ENCODE measurements at regions not wholly inside any gene's neighbourhood (a gene's known extent, or its start where the extent isn't known, plus 50 kb on each side); places are given as distances from the start of the nearest gene placed in this dataset.
"Not testable (repeated sequence)": the region's sequence is repeated elsewhere in the genome, so short reads cannot be mapped to it uniquely, and the experiment has no call there.

DNA sequence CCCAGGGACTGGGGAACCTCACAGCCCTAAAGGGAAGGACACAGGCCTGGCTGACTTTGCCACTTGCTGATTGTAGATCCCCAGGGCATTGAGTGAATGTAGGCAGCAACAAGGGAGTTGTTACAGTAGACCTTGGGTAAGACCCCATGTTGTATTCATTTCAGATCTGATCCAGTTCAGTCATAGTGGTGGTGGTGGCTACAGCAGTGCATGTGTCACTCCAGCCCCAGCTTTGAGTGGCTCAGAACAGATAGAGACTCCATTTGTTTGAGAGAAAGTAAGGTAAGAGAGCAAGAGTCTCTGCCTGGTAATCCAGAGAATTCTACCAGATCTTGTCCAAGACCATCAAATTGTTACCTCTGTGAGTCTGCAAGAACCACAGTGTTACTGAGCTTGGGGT, 278.7 kb upstream of the SATB1 start:
- H3K36me3 ChIP-seq (ENCODE audit: control insufficient read depth in 4 of 4, insufficient read depth in 3 of 4, low read depth in 1 of 4, low read length in 3 of 4) = no peaks in the 10 kb centered on the region
- H3K9me3 ChIP-seq (ENCODE audit: control insufficient read depth in 4 of 4, low read length in 3 of 4) = peaks cover 0 to 2% (median 0%) of the 10 kb centered on the region in 4 donors
- H3K4me3 ChIP-seq (ENCODE audit: low read depth in 1 of 3, low read length in 3 of 3) = no peak overlapping the region
- DNase-seq (ENCODE audit: low spot score) = no peak
- no peaks in the 10 kb centered on the region for H3K27me3 ChIP-seq (ENCODE audit: control insufficient read depth in 4 of 4, insufficient read depth in 4 of 4, low read length in 3 of 4)
- TF ChIP-seq TAF1 (conservative IDR thresholded peaks at IDR 0.05) (no peak), JUND (IDR thresholded peaks at IDR 0.05) (no peak), GABPA (IDR thresholded peaks at IDR 0.05 in 1 of 2, conservative IDR thresholded peaks at IDR 0.05 in 1 of 2) (no peak), HNF4A (conservative IDR thresholded peaks at IDR 0.05) (no peak), RXRA (IDR thresholded peaks at IDR 0.05) (no peak), FOXA1 (IDR thresholded peaks at IDR 0.05) (no peak), RAD21 (IDR thresholded peaks at IDR 0.05) (no peak), NR2F2 (IDR thresholded peaks at IDR 0.05) (no peak), YY1 (IDR thresholded peaks at IDR 0.05) (no peak), SP1 (IDR thresholded peaks at IDR 0.05) (no peak), FOXA2 (IDR thresholded peaks at IDR 0.05) (no peak), HNF4G (IDR thresholded peaks at IDR 0.05) (no peak), EGR1 (IDR thresholded peaks at IDR 0.05; ENCODE audit: low read depth in 2 of 2) (no peak)
- TF ChIP-seq, protein P1, sequence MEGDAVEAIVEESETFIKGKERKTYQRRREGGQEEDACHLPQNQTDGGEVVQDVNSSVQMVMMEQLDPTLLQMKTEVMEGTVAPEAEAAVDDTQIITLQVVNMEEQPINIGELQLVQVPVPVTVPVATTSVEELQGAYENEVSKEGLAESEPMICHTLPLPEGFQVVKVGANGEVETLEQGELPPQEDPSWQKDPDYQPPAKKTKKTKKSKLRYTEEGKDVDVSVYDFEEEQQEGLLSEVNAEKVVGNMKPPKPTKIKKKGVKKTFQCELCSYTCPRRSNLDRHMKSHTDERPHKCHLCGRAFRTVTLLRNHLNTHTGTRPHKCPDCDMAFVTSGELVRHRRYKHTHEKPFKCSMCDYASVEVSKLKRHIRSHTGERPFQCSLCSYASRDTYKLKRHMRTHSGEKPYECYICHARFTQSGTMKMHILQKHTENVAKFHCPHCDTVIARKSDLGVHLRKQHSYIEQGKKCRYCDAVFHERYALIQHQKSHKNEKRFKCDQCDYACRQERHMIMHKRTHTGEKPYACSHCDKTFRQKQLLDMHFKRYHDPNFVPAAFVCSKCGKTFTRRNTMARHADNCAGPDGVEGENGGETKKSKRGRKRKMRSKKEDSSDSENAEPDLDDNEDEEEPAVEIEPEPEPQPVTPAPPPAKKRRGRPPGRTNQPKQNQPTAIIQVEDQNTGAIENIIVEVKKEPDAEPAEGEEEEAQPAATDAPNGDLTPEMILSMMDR (IDR thresholded peaks at IDR 0.05; ENCODE audit: low read depth, low read length, missing input control) = no peak
- TF ChIP-seq, protein P2, sequence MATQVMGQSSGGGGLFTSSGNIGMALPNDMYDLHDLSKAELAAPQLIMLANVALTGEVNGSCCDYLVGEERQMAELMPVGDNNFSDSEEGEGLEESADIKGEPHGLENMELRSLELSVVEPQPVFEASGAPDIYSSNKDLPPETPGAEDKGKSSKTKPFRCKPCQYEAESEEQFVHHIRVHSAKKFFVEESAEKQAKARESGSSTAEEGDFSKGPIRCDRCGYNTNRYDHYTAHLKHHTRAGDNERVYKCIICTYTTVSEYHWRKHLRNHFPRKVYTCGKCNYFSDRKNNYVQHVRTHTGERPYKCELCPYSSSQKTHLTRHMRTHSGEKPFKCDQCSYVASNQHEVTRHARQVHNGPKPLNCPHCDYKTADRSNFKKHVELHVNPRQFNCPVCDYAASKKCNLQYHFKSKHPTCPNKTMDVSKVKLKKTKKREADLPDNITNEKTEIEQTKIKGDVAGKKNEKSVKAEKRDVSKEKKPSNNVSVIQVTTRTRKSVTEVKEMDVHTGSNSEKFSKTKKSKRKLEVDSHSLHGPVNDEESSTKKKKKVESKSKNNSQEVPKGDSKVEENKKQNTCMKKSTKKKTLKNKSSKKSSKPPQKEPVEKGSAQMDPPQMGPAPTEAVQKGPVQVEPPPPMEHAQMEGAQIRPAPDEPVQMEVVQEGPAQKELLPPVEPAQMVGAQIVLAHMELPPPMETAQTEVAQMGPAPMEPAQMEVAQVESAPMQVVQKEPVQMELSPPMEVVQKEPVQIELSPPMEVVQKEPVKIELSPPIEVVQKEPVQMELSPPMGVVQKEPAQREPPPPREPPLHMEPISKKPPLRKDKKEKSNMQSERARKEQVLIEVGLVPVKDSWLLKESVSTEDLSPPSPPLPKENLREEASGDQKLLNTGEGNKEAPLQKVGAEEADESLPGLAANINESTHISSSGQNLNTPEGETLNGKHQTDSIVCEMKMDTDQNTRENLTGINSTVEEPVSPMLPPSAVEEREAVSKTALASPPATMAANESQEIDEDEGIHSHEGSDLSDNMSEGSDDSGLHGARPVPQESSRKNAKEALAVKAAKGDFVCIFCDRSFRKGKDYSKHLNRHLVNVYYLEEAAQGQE (IDR thresholded peaks at IDR 0.05) = no peak
- TF ChIP-seq, protein P3, sequence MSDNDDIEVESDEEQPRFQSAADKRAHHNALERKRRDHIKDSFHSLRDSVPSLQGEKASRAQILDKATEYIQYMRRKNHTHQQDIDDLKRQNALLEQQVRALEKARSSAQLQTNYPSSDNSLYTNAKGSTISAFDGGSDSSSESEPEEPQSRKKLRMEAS (IDR thresholded peaks at IDR 0.05) = no peak
- TF ChIP-seq, protein P4, sequence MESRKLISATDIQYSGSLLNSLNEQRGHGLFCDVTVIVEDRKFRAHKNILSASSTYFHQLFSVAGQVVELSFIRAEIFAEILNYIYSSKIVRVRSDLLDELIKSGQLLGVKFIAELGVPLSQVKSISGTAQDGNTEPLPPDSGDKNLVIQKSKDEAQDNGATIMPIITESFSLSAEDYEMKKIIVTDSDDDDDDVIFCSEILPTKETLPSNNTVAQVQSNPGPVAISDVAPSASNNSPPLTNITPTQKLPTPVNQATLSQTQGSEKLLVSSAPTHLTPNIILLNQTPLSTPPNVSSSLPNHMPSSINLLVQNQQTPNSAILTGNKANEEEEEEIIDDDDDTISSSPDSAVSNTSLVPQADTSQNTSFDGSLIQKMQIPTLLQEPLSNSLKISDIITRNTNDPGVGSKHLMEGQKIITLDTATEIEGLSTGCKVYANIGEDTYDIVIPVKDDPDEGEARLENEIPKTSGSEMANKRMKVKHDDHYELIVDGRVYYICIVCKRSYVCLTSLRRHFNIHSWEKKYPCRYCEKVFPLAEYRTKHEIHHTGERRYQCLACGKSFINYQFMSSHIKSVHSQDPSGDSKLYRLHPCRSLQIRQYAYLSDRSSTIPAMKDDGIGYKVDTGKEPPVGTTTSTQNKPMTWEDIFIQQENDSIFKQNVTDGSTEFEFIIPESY (IDR thresholded peaks at IDR 0.05) = no peak
- TF ChIP-seq, protein P5, sequence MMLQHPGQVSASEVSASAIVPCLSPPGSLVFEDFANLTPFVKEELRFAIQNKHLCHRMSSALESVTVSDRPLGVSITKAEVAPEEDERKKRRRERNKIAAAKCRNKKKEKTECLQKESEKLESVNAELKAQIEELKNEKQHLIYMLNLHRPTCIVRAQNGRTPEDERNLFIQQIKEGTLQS (IDR thresholded peaks at IDR 0.05) = no peak
- H3K27ac ChIP-seq (ENCODE audit: low read depth in 1 of 2, low read length in 2 of 2) = no peak overlapping the region
- H3K9ac ChIP-seq (ENCODE audit: low read depth in 1 of 2, low read length in 2 of 2) = no peak overlapping the region
- H3K4me1 ChIP-seq (ENCODE audit: control insufficient read depth in 4 of 4, insufficient read depth in 4 of 4, low read length in 3 of 4) = no peaks in the 10 kb centered on the region

DNA sequence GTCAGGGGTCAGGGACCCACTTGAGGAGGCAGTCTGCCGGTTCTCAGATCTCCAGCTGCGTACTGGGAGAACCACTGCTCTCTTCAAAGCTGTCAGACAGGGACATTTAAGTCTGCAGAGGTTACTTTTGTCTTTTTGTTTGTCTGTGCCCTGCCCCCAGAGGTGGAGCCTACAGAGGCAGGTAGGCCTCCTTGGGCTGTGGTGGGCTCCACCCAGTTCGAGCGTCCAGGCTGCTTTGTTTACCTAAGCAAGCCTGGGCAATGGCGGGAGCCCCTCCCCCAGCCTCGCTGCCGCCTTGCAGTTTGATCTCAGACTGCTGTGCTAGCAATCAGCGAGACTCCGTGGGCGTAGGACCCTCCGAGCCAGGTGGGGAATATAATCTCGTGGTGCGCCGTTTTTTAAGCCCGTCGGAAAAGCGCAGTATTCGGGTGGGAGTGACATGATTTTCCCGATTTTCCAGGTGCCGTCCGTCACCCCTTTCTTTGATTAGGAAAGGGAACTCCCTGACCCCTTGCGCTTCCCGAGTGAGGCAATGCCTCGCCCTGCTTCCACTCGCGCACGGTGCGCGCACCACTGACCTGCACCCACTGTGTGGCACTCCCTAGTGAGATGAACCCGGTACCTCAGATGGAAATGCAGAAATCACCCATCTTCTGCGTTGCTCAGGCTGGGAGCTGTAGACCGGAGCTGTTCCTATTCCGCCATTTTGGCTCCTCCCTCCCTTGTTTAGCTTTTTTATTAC, 268.6 kb upstream of the SATB1 start:
- H3K27me3 ChIP-seq (ENCODE audit: control insufficient read depth in 4 of 4, insufficient read depth in 4 of 4, low read length in 3 of 4); DNase-seq (ENCODE audit: low spot score): not testable (repeated sequence)
- WGBS = 88% methylated on average over 33 of the region's 33 CpGs

More for the DNA sequence above, 268.6 kb upstream of the SATB1 start:
- not testable (repeated sequence) for H3K36me3 ChIP-seq (ENCODE audit: control insufficient read depth in 4 of 4, insufficient read depth in 3 of 4, low read depth in 1 of 4, low read length in 3 of 4); H3K27ac ChIP-seq (ENCODE audit: low read depth in 1 of 2, low read length in 2 of 2); H3K4me3 ChIP-seq (ENCODE audit: low read depth in 1 of 3, low read length in 3 of 3); H3K4me1 ChIP-seq (ENCODE audit: control insufficient read depth in 4 of 4, insufficient read depth in 4 of 4, low read length in 3 of 4); H3K9ac ChIP-seq (ENCODE audit: low read depth in 1 of 2, low read length in 2 of 2); H3K9me3 ChIP-seq (ENCODE audit: control insufficient read depth in 4 of 4, low read length in 3 of 4)

Measured in liver (tissue), 8 donors.